ENCODE measurements at regions not wholly inside any gene's neighbourhood (a gene's known extent, or its start where the extent isn't known, plus 50 kb on each side); places are given as distances from the start of the nearest gene placed in this dataset.

- DNase-seq (ENCODE audit: insufficient read length, low spot score) (no peak), FAIRE-seq (no peak)
- no peak for TF ChIP-seq CTCF (IDR thresholded peaks at IDR 0.05; ENCODE audit: insufficient read depth, missing control alignments)
Observed at GRCh38 chr7:116331020-116331419, 120.7 kb downstream of the TES start.

- DNase-seq (ENCODE audit: insufficient read length, low spot score) = no peak
- no peak for FAIRE-seq
- TF ChIP-seq CTCF (IDR thresholded peaks at IDR 0.05; ENCODE audit: insufficient read depth, missing control alignments) = no peak
Observed at GRCh38 chr7:116332766-116333165, 122.4 kb downstream of the TES start.

- TF ChIP-seq CTCF (IDR thresholded peaks at IDR 0.05; ENCODE audit: insufficient read depth, missing control alignments) = no peak
Observed at GRCh38 chr7:116334555-116334954, 124.2 kb downstream of the TES start.

GRCh38 chr7:116337018-116337417, 126.7 kb downstream of the TES start:
- TF ChIP-seq CTCF (IDR thresholded peaks at IDR 0.05; ENCODE audit: insufficient read depth, missing control alignments) = no peak
- FAIRE-seq (no peak), DNase-seq (ENCODE audit: insufficient read length, low spot score) (no peak)

More at GRCh38 chr7:116334555-116334954, 124.2 kb downstream of the TES start:
- no peak for FAIRE-seq
- no peak for DNase-seq (ENCODE audit: insufficient read length, low spot score)

GRCh38 chr7:116337800-116338199, 127.5 kb downstream of the TES start:
- no peak for TF ChIP-seq CTCF (IDR thresholded peaks at IDR 0.05; ENCODE audit: insufficient read depth, missing control alignments)
- DNase-seq (ENCODE audit: insufficient read length, low spot score) (no peak), FAIRE-seq (no peak)

GRCh38 chr7:116339564-116339963, 129.2 kb downstream of the TES start:
- FAIRE-seq (no peak), DNase-seq (ENCODE audit: insufficient read length, low spot score) (no peak)
- no peak for TF ChIP-seq CTCF (IDR thresholded peaks at IDR 0.05; ENCODE audit: insufficient read depth, missing control alignments)

- FAIRE-seq (no peak), DNase-seq (ENCODE audit: insufficient read length, low spot score) (no peak)
- TF ChIP-seq CTCF (IDR thresholded peaks at IDR 0.05; ENCODE audit: insufficient read depth, missing control alignments) = no peak
Observed at GRCh38 chr7:116340201-116340847, 130.0 kb downstream of the TES start.
